IPS-NIHi11 (cell line): ENCODE measurements at regions not wholly inside any gene's neighbourhood (a gene's known extent, or its start where the extent isn't known, plus 50 kb on each side); places are given as distances from the start of the nearest gene placed in this dataset.
"Not testable (repeated sequence)": the region's sequence is repeated elsewhere in the genome, so short reads cannot be mapped to it uniquely, and the experiment has no call there.

Experiments used
- DNase-seq: peaks from one replicate; pipeline ENCODE4 v3.0.0; 2012; ENCODE audit warnings: mixed read lengths, low spot score

DNA sequence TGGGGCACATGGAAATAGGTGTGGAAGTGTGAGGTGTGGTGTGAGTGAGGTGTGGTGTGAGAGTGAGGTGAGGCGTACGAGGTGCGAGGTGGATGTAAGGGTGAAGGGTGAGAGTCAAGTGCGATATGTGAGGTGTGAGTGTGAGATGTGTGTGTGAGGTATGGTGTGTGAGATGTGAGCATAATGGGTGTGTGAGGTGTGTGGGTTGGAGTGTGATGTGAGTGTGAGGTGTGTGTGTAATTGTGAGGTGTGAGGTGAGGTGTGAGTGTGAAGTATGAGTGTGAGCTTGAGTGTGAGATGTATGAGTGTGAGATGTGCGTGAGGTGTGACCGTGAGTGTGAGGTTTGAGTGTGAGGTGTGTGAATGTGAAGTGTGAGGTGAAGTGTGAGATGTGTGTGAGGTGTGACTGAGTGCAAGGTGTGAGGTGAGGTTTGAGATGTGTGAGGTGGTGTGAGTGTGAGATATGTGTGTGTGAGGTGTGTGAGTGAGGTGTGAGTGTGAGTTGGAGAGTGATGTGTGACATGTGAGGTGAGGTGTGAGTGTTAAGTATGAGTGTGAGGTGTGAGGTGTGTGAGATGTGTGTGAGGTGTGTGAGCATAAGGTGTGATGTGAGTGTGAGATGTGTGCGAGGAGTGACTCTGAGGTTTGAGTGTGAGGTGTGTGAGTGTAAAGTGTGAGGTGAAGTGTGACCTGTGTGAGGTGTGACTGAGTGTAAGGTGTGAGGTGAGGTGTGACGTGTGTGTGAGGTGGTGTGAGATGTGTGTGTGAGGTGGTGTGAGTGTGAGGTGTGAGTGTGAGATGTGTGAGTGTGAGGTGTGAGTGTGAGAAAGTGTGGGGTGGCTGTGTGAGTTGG lies 354.0 kb downstream of the FOXL1 start:
- no peak for DNase-seq

DNA sequence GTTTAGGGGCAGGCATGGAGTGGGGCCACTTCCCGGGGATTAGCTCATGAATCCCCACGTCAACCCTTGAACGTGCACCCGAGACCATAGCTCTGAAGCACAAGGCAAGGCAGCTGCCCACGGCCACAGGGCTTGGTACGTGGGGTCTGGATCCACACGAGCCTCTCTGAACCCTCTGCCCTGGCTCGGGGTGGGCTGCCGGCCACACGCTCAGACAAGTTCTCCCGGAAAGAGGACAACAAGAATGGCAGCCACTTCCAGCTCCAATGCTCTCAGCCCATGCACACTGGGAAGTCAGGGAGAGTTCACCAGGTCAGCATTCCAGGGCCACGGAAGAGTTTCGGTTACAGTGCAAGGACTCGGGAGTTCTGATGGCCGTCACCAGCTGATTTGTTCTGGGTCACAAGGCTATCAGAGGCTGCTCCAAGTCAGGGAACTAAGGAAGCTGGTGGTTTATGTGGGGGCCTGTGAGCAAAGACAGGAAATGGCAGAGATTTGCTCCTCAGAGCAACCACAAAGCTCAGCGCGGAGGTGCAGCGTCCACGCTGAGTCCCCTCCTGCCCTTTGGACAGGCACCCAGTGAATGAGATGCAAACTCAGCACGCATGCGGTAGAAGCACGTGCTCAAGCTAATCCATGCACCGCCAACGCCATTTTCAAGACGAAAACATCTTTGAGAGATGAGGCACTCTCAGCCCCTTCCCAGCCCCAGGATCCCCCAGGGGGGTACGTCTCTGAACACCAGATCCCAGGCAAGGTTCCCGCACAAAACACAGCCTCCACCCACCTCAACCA lies 356.4 kb downstream of the FOXL1 start:
- no peak for DNase-seq

- DNase-seq, result no peak
These were observed 361.3 kb downstream of the FOXL1 start for GRCh38 chr16:86939609-86940008.

DNA sequence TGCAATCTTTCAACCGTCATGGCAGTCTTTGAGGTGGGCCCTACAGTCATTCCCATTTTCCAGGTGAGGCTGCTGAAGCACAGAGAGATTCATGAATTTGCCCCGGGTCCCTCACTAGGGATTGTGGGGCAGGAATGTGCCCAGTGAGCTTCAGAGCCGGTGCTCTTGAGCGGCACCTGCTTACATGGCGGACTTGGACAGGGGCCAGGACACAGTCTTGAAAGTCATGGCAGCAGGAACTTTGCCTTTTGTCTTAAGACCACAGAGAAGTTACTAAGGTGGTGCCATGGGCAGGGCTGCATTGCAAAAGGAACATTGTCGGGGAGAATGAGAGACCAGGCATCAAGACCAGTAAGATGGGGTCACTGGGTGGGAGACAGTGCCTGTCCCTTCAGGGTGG lies 363.4 kb downstream of the FOXL1 start:
- no peak for DNase-seq

DNA sequence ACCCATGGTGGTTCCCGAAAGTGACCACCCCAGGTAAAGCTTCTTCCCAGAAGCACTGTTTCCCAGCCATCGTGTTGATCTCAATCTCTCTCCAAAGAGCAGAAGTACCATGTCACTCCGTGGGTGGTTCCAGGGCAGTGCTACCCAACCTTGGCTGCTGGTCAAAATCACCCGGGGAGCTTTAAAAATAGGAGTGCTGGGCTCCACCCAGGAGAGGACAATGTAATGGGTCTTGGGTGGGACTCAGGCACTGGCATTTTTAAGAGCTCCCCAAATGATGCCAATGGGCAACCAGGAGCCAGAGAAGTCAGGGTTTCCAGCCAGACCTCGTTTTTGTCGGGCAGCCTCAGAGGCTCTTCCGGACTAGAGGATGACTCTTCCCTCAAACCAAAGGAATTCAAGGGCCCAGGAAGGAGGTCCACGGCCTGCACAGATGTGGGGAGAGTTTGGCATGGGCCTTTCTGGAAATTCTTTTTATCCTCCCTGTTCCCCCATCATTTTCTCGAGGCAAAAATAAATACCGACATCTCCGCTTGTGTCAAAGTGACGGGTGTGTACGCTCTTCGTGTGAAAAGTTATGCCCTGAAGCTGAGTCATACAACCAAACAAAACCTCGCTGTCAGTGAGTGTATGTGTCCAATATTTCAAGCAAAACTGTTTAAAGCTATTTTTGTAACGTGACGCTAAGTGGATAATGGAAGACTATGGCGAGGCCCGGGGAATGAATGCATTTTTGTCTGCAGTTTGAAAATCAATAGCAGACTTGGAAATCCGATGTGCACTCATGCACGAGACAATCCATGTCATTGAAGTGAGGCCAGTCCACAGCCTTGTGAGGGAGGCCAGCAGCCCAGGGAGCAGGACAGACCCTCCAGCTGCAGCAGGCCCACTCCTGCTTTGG lies 364.1 kb downstream of the FOXL1 start:
- no peak for DNase-seq

DNA sequence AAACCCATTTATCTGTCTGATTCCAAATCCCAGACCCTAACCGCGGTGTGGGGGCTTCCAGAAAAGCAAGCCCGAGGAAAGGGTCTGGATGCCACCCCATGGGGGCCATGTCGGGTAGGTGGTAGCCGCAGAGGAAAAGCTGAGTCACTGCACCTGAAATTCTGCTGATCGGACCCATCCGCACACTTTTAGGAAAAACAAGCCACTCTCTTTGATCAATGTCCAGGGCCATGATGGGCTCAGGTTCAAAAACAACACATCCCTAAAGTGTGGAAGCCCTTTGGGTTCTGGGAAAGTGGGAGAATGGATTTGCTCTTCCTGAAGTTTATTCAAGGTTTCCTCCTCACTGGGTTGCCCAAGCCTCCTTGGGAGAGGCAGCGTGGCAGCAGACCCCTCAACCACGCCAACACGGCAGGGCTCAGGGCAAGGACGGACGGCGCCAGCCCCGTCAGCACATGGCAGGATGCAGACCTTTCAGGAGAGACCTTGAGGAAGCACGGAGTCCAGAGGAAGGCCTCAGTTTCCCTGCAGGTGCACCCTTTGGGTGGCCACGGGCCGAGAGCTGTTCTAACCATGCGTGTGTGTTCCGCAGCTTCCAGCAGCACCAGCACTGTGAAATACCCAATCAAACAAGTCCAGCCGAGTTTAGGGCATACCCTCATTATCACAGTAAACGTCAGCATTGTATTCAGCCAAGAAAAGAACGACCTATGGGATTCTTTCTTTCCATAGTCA lies 367.0 kb downstream of the FOXL1 start:
- no peak for DNase-seq

DNA sequence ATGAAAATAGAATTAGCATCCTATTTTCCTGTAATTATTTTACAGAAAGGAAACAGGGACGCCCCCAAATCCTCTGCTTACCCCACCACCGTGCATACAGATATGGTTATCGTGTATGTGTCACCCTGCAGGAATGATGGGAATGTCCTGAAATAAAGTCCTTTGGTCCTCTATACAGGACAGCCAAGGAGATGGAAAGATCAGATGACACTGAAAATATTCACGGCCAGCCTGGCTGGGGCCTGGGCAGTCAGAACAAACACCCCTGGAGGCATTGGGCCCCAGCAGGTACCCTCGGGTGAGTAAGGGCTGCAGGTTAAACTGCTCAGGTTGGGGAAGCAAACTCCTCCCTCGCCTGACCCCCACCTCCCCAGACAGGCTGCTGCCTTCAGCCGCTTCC lies 368.0 kb downstream of the FOXL1 start:
- no peak for DNase-seq

- no peak for DNase-seq
These were observed 368.6 kb downstream of the FOXL1 start for GRCh38 chr16:86946981-86947380.

GRCh38 chr16:86948046-86948445 lies 369.1 kb downstream of the C16orf95 start:
- no peak for DNase-seq

DNA sequence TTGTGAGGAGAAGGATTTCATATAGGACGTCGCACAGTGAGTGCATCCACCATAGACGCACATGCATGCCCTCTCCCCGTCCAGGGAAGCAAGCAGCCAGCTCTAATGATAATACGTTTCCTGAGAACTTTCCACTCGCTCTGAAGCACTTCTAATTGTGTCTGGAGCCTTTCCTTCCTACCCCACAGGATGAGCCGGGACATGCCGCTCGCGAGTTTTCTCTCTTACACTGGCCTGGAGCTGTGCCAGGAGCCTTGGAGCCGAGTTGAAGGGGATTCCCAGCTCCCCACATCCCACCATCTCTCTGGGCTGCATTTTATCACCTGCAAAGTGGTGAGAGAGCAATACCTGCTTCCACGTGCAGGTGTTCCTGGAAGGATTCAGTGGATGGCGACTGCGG lies 368.1 kb downstream of the C16orf95 start:
- DNase-seq, result no peak

DNA sequence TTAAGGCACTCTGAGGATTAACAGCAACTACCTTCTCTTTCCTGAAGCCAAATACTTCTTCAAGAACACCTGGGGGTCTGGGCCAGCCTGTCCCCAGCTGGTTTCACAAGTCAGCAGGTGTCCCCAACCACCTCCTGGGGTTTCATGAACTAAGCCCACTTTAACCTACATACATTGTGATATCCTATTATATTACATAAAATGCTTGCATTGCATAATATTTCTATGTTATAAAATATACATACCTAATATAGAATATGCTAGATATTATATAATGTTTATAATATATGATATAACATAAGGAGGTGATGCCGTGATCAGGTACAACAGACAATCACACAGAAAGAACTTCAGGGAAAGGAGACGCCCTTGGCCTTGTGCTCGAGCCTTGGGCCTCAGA lies 367.6 kb downstream of the C16orf95 start:
- DNase-seq, result no peak

DNA sequence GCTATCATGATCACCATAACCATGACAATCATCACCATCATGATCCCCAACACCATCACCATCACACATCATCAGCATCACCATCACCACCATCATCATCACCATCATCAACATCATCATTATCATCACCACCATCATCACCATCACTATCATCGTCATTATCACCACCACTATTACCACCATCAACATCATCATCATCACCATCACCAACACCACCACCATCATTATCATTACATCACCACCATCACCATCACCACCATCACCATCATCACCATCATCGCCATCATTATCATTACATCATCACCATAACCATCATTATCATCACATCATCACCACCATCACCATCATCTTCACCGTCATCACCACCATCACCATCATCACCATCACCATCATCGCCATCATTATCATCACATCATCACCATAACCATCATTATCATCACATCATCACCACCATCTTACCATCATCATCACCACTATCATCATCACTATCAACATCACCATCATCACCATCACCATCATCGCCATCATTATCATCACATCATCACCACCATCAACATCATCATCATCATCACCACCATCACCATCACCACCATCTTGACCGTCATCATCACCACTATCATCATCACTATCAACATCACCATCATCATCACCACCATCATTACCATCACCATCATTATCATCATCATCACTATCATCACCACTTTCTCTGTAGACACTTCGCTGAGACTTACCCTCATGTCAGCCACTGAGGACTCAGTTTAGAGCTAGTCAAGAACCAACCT lies 366.0 kb downstream of the C16orf95 start:
- no peak for DNase-seq

GRCh38 chr16:86951831-86952598 lies 365.2 kb downstream of the C16orf95 start:
- DNase-seq, result no peak

GRCh38 chr16:86952769-86953168 lies 364.4 kb downstream of the C16orf95 start:
- DNase-seq, result no peak

- DNase-seq, result no peak
These were observed 363.4 kb downstream of the C16orf95 start for GRCh38 chr16:86953631-86954391.

- no peak for DNase-seq
These were observed 361.9 kb downstream of the C16orf95 start for GRCh38 chr16:86955136-86955855.

DNA sequence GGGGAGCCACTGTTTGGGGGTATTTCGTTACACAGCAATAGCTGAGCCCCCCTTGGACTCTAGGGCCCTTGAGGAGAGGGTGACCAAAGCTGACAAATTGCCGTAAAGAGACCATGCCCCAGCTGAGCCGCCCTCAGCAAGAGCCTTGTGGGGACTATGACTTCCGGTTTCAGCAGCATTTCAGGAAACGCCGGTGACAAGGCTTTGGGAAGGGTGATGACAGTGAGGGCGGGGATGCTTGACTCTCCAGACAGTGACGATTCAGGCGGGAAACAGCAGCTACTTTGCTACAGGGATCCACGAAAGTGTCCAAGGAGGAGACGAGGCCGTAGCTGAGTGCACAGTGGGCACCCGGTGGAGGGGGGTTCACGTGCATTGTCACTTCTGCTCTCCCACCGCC lies 360.8 kb downstream of the C16orf95 start:
- no peak for DNase-seq

DNA sequence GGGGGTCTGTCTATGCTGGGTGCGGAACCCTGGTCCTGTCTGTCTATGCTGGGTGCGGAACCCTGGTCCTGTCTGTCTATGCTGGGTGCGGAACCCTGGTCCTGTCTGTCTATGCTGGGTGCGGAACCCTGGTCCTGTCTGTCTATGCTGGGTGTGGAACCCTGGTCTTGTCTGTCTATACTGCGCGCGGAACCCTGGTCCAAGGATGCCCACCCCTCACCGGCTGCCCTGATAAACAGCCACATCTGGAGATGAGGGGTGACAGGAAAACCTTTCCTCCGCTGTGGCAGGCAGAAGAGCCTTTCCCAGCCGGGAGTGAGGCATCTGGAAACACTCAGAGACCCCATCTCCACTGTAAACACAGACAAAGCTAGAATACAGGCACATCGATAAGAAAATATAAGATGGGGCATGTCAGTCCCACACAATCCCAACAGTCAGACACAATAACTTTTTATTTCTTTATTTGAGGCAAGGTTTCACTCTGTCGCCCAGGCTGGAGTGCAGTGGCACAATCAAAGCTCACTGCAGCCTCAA lies 359.5 kb downstream of the C16orf95 start:
- DNase-seq, result not testable (repeated sequence)
